SKM-1 treated with dmso at 0.1 percent for 144 hours (cell line): ENCODE measurements at regions not wholly inside any gene's neighbourhood (a gene's known extent, or its start where the extent isn't known, plus 50 kb on each side); places are given as distances from the start of the nearest gene placed in this dataset.
"Not testable (repeated sequence)": the region's sequence is repeated elsewhere in the genome, so short reads cannot be mapped to it uniquely, and the experiment has no call there.

Experiments
- DNase-seq: peaks from one replicate; lab custom pipeline; 2025; ENCODE audit not compliant: unreplicated experiment; lab: John Stamatoyannopoulos, UW

DNA sequence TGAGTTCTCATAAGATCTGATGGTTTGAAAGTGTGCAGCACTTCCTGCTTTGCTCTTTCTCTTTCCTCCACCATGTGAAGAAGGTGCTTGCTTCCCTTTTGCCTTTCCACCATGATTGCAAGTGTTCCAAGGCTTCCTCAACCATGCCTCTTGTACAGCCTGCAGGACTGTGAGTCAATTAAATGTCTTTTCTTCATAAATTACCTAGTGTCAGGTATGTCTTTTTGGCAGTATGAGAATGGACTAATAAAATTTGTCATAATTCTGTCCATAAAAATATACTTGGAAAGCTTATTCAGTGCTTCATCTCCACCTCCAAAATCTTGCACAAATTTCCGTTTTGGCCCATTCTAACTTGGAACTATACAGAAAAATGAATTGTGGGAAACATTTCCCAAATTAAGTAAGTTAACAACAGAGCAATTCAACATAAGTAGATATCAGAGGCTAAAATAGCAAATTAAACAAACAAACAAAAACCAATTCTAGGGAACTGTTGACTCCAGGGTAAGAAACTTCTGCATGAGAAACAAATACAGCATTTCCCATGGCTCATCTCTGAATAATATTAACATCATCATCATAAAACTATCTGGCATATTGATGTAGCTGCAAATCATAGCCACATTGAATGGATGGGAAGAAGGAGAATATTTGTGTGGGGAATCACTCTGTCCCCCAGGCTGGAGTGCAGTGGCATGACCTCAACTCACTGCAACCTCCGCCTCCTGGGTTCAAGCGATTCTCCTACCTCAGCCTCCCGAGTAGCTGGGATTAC, 459.5 kb upstream of the FAR2 start:
- DNase-seq = no peak

DNA sequence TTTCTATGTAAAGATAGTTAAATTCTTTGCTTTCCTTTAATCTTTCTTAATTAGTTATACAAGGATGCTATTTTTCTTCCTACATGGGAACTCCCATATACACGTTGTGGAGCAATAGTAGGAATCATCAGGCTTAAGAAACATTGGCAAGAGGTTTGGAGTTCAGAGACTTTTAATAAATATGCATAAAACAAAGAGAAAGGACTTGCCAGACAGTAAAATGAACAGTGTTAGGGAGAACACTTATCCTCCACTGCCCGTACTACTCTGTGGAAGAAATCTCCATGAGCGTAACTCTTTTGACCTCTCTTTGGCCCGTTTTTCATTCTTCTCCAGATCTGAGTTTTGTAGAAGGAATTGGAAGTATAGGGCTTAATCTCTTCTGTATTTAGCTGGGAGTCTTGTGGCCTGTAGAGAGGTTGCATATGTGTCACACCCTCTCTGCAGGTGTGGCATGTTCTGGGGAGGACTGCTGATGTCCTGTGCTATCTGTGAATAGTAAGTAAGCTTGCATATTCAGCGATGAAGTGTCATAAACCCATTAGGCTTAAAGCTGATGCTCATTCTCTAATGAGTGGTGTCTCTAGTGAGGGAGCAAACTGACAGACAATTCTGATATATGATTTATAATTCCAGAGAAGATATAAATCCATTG, 455.4 kb upstream of the FAR2 start:
- DNase-seq = no peak

DNA sequence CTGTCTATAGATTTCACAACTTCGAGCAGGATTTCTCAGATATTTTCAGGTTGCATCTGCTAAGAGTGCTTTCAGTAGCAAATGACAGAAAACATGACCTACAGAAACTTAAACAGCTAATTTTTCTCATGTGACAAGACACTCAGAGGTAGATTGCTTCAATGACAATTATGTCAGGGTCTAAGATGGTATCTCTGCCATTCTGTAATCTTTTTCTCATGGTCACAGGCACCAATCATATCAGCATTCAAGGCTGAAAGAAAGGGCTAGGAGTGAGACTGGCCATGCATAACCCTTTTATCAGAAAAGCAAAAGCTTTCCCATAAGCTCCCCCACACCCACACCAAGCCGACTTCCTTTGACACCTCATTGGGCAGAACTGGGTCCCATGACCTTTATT, 450.5 kb upstream of the FAR2 start:
- DNase-seq = no peak

DNA sequence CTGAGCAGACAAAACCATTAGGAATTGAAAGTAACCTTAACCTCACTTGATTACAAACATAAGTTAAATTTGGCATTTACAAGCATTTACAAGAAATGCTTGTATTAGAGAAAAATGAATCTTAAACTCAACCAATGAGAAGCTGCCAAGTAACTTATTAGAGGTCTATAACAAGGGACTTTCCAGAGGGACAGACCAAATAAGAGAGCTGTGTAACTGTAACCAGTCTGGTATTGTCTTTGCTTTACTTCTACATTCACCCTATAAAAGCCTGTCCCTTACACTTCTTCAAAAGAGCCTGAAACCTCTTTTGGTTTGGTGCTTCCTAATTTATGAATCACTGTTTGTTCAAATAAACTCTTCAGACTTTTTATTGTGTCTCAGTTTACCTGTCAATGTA, 450.0 kb upstream of the FAR2 start:
- DNase-seq = no peak

DNA sequence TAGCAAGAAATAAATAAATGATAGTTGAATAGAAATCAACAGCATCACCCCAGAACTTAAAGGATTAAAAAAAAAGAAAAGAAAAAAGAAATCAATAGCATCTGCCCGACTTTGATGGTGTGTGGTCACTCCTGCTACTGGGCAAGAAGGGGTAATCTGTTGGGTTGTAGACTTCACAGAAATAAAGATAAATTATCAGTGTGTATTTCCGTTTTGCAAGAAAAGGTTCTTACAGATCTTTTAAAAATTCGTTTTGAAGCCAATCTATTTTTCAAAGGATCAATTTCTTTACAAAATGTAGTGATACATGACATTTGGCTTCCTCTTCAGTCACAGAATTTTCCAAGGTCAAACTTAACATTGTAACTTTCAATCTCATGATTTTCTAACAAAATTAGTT, 448.9 kb upstream of the FAR2 start:
- DNase-seq = no peak

DNA sequence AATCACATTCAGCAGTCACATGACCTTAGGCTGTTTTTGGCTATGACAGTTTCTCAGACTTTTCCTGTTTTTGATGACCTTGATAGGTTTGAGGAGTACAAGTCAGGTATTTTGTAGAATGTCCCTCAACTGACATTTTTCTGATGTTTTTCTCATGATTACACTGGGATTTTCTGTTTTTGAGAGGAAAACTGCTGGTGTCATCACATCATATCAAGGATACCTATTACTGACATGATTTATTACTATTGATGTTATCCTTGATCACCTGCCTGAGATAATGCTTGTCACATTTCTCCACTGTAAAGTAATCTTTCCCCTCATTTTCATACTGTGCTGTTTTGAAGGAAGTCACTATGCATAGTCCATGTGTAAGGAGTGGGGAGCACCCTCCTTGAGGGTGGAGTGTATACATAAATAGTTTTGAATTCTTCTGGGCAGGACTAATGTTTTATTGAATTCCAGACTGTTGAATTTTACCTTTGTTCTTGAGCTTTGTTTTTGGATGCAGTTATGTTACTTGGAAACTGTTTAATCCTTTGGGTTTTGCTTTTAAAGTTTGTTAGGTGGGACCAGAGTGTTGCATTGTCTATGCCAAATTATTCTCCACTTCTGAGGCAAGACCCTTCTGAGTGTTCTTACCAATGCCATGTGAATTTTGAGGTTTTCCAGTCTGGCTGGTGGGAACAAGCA, 444.5 kb upstream of the FAR2 start:
- no peak for DNase-seq

DNA sequence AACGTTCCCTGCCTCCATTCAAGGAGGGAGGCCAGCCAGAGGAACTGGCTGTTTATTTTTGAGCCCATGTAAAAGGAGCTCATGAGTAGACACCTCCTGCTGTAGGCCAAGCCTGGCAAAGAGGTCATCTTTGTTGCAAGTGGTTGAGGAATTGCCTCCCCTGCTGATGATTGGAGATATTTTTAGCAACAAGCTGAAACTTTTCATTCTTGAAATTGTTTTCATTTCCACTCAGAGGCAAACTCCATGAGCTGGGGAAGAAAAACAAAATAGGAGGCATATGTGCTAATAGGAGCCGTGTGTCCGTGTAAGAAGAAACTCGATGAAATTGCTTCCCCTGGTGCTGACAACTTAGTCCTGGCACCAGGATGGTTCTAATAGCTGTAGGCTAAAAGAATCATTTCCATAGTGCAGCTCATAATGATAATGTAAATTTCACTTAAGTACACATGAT, 440.1 kb upstream of the FAR2 start:
- DNase-seq = no peak

DNA sequence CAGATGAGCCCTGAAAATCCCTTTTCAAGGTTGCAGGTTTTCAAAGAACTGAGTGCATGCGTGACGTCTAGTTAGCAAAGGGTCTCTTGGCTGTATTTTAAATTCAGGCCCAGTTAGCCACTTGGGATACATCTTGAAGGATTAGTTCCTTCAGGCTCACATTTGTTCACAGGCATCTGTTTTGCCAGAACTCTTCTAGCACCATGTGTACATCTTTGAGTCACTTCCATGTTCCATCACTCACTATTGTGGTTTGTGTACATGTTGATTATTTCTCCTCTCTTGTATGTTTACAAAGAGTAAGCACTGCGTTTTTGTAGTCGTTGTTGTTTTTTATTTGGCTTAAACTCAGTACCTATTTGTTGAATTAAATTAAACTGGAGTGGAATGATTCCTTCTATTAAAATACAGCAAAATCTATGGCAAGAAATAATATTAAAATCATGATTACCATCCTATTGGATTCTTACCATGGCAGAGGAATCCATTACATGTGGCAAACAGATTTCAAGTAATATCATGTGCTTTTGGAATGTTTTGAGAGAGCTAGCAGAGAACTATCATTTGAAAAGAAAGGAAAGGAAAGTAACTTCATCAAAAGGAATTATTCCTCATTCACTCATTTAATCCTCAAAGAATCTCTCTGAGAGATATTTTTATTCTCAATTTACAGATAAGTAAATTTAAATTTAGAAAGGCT, 438.9 kb upstream of the FAR2 start:
- no peak for DNase-seq

DNA sequence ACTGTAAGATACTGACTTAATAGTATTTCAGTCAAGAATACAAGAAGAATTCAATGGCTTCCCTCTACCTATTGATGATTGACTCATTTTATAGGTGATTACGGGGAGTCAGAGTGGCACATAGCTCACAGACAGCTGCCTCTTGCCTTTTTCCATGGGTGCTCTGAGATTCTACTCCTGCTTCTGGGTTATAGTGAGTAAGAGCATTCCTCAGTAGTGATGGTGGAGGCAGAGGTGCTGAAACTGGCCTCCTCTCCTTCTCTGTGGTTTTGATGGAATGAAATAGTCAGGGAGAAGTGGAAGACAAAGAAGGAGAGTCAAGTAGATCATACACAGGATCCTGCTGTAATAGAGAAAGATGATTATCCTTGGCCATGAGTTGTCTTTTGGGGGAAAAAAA, 438.2 kb upstream of the FAR2 start:
- no peak for DNase-seq

DNA sequence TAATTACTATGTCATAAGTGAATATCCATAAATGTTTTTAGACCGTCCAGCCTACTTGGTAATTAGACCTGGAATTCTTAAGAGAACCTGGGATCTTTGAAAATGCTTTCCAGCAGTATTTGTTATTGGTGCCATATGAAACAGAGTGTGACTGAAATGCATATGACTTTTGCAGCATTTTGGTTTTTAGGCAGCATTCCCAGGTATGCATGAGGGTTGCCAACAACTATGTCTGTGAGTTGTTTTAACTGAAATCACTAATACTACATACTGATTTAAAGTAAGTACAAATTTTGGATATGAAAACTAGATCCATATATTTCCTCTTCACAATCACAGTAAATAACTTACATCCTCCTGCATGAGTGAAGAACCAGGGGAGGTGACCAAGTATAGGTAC, 437.7 kb upstream of the FAR2 start:
- DNase-seq = no peak

DNA sequence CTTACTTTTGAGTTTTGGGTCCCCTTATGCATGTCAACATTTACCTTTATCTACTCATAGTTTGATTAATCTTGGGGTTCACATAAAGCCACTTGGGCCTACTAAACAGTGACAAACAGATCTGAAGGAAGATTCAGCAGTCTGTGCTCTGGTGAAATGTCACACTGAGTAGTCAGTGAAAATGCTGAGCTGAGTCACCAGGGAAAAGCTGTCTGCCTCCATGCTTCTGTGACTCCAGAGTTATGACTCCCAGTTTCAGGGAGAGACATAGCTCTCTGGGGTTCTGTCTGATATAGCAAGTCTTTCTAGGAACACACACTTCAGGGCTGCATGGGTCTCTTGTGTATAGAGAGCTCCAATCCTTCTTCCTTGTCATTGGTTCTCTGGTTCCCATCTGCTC, 406.3 kb upstream of the FAR2 start:
- DNase-seq = no peak

DNA sequence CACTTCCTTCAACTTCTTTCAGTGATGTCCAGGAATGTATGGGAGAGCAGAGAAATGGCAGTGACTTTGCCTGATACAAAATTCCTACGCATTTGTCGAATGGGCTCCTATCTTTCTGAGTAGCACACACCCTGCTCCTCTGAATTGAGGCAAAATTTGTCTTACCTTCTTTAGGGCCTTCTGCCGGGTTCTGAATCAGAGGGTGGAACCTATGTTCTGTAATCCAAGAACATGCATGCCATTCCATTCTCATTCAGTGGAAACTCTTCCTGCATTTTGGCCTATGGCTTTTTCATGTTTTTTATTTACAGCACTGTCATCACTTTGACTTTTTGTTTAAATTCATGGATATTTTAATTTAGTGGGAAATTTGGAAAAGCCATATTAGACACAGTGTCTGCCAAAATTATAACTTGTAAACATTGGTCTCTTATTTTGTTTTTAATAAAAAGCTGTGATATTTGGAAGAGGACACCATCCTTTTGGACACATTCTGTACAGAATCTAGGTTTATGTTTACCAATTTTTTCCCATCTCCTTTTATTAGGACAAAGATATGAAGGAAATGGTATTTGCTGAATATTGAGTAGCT, 402.2 kb upstream of the FAR2 start:
- no peak for DNase-seq

DNA sequence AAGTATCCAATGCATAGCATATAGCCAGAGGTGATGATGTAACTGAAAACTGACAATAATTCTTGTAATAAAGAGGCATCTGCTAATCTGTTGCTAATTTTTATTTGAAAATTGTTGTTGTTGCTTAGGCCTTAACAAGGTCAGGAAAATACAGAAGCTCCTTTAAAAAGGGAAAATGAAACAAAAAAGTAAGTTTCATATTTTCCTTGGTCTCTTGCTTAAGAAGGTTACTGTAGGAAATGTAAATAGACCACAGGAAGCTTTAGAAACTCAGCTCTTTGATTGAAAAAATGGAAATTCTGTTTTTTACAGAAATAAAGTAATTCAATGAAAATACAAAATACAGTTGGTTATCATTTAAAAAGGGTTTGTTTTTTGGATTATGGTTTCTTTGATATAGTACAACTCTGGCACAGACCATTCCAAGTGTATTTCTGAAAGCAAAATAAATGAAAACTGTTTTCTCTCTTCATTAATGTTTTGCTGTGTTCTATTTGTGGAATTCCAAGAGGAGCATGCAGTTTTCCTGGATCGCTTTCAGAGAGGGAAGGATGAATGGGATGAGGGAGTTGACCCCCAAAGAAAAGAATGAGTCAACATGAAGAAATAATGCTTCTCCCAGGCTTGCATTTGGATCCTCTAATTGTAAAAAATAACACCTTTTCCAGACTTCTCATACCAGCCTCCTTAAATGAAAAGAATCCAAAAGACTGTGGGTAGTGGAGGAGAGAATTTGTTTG, 398.0 kb upstream of the FAR2 start:
- no peak for DNase-seq

DNA sequence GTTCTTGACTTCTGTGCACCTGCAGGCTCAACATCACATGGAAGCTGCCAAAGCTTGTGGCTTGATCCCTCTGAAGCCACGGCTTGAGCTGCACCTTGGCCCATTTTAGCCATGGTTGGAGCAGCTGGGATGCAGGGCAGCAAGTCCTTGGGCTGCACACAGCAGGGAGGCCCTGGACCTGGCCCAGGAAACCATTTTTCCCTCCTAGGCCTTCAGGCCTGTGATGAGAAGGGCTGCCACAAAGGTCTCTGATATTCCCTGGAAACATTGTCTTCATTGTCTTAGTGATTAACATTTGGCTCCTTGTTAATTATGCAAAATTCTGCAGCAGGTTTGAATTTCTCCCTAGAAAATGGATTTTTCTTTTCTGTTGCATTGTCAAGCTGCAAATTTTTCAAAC, 394.1 kb upstream of the FAR2 start:
- DNase-seq = no peak

DNA sequence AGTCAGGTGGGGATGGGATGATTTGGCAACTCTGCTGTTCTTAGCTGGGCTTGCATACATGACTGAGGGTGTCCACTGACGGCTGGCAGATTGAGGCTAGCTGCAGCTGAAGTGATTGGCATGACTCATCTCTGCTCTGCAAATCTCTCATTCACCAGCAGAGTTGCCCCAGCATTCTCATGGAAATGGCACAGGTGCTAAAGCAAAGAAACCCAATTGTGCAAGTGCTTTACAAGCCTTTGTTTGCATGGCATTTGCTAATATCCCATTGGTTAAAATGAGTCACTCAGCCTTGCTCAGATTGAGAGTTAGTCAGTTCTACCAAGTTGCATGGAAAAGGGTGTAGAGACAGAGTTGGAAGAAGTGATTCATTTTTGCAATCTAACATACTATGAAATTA, 389.7 kb upstream of the FAR2 start:
- no peak for DNase-seq

DNA sequence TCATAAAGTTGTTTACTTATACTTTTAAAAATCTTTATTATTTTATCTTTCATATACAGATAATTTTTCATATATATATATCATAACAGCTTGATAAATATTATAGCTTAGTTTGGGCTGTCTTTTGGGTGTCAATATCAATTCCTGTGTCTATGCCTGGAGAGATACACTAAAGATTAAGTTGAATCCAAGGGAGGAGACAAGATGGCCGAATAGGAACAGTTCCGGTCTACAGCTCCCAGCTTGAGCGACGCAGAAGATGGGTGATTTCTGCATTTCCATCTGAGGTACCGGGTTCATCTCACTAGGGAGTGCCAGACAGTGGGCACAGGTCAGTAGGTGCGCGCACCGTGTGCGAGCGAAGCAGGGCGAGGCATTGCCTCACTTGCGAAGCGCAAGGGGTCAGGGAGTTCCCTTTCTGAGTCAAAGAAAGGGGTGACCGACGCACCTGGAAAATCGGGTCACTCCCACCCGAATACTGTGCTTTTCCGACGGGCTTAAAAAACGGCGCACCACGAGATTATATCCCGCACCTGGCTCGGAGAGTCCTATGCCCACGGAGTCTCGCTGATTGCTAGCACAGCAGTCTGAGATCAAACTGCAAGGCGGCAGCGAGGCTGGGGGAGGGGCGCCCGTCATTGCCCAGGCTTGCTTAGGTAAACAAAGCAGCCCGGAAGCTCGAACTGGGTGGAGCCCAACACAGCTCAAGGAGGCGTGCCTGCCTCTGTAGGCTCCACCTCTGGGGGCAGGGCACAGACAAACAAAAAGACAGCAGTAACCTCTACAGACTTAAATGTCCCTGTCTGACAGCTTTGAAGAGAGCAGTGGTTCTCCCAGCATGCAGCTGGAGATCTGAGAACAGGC, 388.8 kb upstream of the FAR2 start:
- DNase-seq = not testable (repeated sequence)

DNA sequence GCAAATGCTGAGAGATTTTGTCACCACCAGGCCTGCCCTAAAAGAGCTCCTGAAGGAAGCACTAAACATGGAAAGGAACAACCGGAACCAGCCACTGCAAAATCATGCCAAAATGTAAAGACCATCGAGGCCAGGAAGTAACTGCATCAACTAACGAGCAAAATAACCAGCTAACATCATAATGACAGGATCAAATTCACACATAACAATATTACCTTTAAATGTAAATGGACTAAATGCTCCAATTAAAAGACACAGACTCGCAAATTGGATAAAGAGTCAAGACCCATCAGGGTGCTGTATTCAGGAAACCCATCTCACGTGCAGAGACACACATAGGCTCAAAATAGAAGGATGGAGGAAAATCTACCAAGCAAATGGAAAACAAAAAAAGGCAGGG, 387.2 kb upstream of the FAR2 start:
- not testable (repeated sequence) for DNase-seq

DNA sequence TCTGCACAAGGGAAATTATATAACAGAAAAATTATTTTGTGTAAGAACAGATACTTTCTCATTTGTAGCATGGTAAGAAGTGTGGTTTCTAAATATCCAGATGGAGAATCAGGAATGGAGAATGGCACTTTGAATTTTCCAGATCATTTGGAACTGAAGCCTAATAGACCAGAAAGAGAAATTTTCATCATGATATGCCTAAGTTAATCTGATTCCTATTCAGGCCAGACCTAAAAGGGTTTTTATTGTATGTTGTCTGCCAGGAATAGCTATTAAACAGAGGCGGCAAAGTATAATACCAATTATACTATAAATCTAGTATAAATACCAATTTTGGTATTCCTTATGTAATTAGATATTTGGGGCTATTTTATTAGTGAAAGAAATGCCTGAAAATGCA, 382.7 kb upstream of the FAR2 start:
- no peak for DNase-seq

DNA sequence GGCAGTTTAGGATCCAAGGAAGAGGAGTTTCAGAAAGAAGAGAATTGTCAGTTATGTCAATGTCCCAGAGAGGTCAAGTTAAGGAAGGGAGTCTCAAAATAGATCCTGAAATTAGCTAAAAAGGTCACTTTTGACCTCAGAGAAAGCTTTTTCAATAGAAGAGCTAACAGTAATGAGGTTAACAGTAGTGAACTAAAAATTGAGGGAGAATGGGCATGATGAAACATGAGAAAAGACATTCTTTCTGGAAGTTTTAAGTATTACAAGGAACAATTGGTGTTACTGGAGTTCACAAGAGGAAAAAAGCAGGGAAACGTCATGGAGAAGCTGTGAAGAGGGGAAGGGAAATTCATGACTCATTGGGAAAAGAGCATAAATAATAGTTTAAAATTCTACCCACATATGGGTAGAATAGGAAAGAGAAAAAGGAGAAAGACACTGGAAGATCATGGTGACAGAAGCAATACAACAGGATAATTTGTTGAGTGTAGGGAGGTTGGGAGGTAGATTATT, 381.2 kb upstream of the FAR2 start:
- no peak for DNase-seq
